Cardiac fibroblast (primary cell): ENCODE measurements at regions not wholly inside any gene's neighbourhood (a gene's known extent, or its start where the extent isn't known, plus 50 kb on each side); places are given as distances from the start of the nearest gene placed in this dataset.

Source experiments
- DNase-seq, 2 donors: peaks; one replicate each; pipeline versions ENCODE4 v3.0.0 to v3.0.0-alpha.2; 2010; ENCODE audit warnings: low read depth in 2 of 2
- H3K4me3 ChIP-seq, 2 donors: replicated peaks in 1 of 2; 1 replicate in 1 of 2; 2 replicates in 1 of 2; pipeline ENCODE4 v1.5.1; 2011; ENCODE audit warnings: low read depth in 2 of 2, low read length in 2 of 2, mild to moderate bottlenecking in 2 of 2, moderate library complexity in 1 of 2
- TF ChIP-seq, protein P1 (sequence below): IDR thresholded peaks from one replicate; pipeline ENCODE4 v1.5.1; 2011; ENCODE audit warnings: low read depth, mild to moderate bottlenecking, low read length, inconsistent platforms

GRCh38 chrX:20317873-20318272 is 51.2 kb upstream of the RPS6KA3 start:
- TF ChIP-seq, protein P1, sequence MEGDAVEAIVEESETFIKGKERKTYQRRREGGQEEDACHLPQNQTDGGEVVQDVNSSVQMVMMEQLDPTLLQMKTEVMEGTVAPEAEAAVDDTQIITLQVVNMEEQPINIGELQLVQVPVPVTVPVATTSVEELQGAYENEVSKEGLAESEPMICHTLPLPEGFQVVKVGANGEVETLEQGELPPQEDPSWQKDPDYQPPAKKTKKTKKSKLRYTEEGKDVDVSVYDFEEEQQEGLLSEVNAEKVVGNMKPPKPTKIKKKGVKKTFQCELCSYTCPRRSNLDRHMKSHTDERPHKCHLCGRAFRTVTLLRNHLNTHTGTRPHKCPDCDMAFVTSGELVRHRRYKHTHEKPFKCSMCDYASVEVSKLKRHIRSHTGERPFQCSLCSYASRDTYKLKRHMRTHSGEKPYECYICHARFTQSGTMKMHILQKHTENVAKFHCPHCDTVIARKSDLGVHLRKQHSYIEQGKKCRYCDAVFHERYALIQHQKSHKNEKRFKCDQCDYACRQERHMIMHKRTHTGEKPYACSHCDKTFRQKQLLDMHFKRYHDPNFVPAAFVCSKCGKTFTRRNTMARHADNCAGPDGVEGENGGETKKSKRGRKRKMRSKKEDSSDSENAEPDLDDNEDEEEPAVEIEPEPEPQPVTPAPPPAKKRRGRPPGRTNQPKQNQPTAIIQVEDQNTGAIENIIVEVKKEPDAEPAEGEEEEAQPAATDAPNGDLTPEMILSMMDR = no peak
- H3K4me3 ChIP-seq = no peak overlapping the region
- DNase-seq = peak in 1 of 2 donors; percentile 1
